ENCODE measurements at regions not wholly inside any gene's neighbourhood (a gene's known extent, or its start where the extent isn't known, plus 50 kb on each side); places are given as distances from the start of the nearest gene placed in this dataset.

- TF ChIP-seq RARB (CRISPR knock-in tag; IDR thresholded peaks at IDR 0.05) (no peak), CSRNP3 (CRISPR knock-in tag; IDR thresholded peaks at IDR 0.05) (no peak), PATZ1 (CRISPR knock-in tag; IDR thresholded peaks at IDR 0.05; ENCODE audit: borderline replicate concordance) (no peak), ARNTL (CRISPR knock-in tag; IDR thresholded peaks at IDR 0.05; ENCODE audit: borderline replicate concordance, low read depth) (no peak), ZFP30 (CRISPR knock-in tag; IDR thresholded peaks at IDR 0.05) (no peak)
These were observed 96.5 kb upstream of the MAOA start for GRCh38 chrX:43559644-43560043.
